OCI-LY1 (cell line): ENCODE measurements at regions not wholly inside any gene's neighbourhood (a gene's known extent, or its start where the extent isn't known, plus 50 kb on each side); places are given as distances from the start of the nearest gene placed in this dataset.

Experiments
- H2AFZ ChIP-seq: fragments of 200-600 bp; sonication (generic), shearing (Covaris generic); 2 replicates; pipeline ENCODE4 v1.6.0; 2014; ENCODE audit warnings: antibody characterized with exemption, mild to moderate bottlenecking, low read length
- H3F3A ChIP-seq: fragments of 200-600 bp; sonication (generic), shearing (Covaris generic); 2 replicates; pipeline ENCODE4 v1.6.0; 2014; ENCODE audit warnings: mild to moderate bottlenecking, antibody characterized with exemption, low read length, moderate library complexity; ENCODE audit not compliant: insufficient read depth
- H3K27ac ChIP-seq: fragments of 200-600 bp; sonication (generic); 2 replicates; pipeline ENCODE4 v1.5.1; 2014; ENCODE audit warnings: low read length, mixed run types, mild to moderate bottlenecking, low read depth; ENCODE audit not compliant: poor library complexity, severe bottlenecking
- H3K27me3 ChIP-seq: fragments of 200-600 bp; sonication (generic); 2 replicates; pipeline ENCODE4 v1.6.0; 2014; ENCODE audit warnings: antibody characterized with exemption, mild to moderate bottlenecking, low read length, moderate library complexity; ENCODE audit not compliant: insufficient read depth
- H3K36me3 ChIP-seq: fragments of 200-600 bp; sonication (generic); 2 replicates; pipeline ENCODE4 v1.6.1; 2014; ENCODE audit warnings: mild to moderate bottlenecking, antibody characterized with exemption, low read length, moderate library complexity, mixed read lengths; ENCODE audit not compliant: insufficient read depth
- H3K4me1 ChIP-seq: fragments of 200-600 bp; sonication (generic); 2 replicates; pipeline ENCODE4 v1.5.1; 2014; ENCODE audit warnings: mild to moderate bottlenecking, low read length, moderate library complexity; ENCODE audit not compliant: insufficient read depth, severe bottlenecking
- H3K4me2 ChIP-seq: fragments of 200-600 bp; sonication (generic), shearing (Covaris generic); 2 replicates; pipeline ENCODE4 v1.6.1; 2014; ENCODE audit warnings: low read length
- H3K4me3 ChIP-seq: fragments of 200-600 bp; sonication (generic); 2 replicates; pipeline ENCODE4 v1.5.1; 2014; ENCODE audit warnings: low read length, low read depth, mild to moderate bottlenecking, mixed read lengths; ENCODE audit not compliant: poor library complexity, severe bottlenecking
- H3K79me2 ChIP-seq: fragments of 200-600 bp; shearing (Covaris generic); 2 replicates; pipeline ENCODE4 v1.6.1; 2016; ENCODE audit warnings: mixed run types, low read length, mixed read lengths; ENCODE audit not compliant: insufficient read depth
- H3K9ac ChIP-seq: fragments of 200-600 bp; sonication (generic), shearing (Covaris generic); 2 replicates; pipeline ENCODE4 v1.6.1; 2014; ENCODE audit warnings: mild to moderate bottlenecking, low read length, mixed read lengths
- H3K9me2 ChIP-seq: fragments of 200-600 bp; sonication (generic), shearing (Covaris generic); 2 replicates; pipeline ENCODE4 v1.6.1; 2014; ENCODE audit warnings: low read depth, mild to moderate bottlenecking, low read length, mixed read lengths
- H3K9me3 ChIP-seq: fragments of 200-600 bp; shearing (Covaris generic); 2 replicates; pipeline ENCODE4 v1.6.1; 2014; ENCODE audit warnings: low read length, mixed read lengths
- H4K20me1 ChIP-seq: fragments of 200-600 bp; sonication (generic), shearing (Covaris generic); 2 replicates; pipeline ENCODE4 v1.6.0; 2016; ENCODE audit warnings: mild to moderate bottlenecking, low read length; ENCODE audit not compliant: insufficient read depth
- CTCF ChIP-seq: fragments of 200-600 bp; sonication (generic), shearing (Covaris generic); IDR thresholded peaks from 2 replicates; pipeline ENCODE4 v1.5.1; 2017; ENCODE audit warnings: mild to moderate bottlenecking, antibody characterized with exemption, low read length, moderate library complexity, mixed read lengths
- EZH2 ChIP-seq: fragments of 200-600 bp; sonication (generic), shearing (Covaris generic); IDR thresholded peaks from 2 replicates; pipeline ENCODE4 v1.8.0; 2017; ENCODE audit warnings: borderline replicate concordance, mixed run types, mild to moderate bottlenecking, antibody characterized with exemption, low read length, moderate library complexity, mixed read lengths

DNA sequence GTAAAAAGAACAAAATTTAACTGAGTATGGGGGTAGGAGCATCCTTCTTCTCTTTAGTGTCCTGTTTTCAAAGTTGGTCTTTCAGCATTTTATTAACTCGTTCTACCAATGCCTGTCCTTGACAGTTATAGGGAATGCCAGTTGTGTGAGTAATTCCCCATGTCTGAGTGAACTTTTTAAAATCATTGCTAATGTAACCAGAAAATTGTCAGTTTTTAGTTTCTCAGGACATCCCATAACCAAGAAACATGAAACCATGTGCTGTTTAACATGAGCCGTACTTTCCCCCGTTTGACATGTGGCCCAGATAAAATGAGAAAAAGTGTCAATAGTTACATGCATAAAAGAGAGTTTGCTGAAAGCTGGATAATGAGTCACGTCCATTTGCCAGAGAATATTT is 71.4 kb upstream of the ARL4D start:
- H2AFZ ChIP-seq: no peak overlapping the region
- no peak overlapping the region for H3K27ac ChIP-seq
- no peaks in the 10 kb centered on the region for H3K36me3 ChIP-seq
- no peaks in the 10 kb centered on the region for H3K9me2 ChIP-seq
- no peak overlapping the region for H3K4me2 ChIP-seq
- H4K20me1 ChIP-seq: no peaks in the 10 kb centered on the region
- TF ChIP-seq EZH2: no peak
- no peak for TF ChIP-seq CTCF
- no peaks in the 10 kb centered on the region for H3F3A ChIP-seq
- no peaks in the 10 kb centered on the region for H3K9me3 ChIP-seq
- H3K27me3 ChIP-seq: no peaks in the 10 kb centered on the region; the same call in 1 of the 2 replicates
- no peak overlapping the region for H3K4me3 ChIP-seq
- no peaks in the 10 kb centered on the region for H3K79me2 ChIP-seq
- no peak overlapping the region for H3K9ac ChIP-seq
- peaks cover 5% of the 10 kb centered on the region for H3K4me1 ChIP-seq

DNA sequence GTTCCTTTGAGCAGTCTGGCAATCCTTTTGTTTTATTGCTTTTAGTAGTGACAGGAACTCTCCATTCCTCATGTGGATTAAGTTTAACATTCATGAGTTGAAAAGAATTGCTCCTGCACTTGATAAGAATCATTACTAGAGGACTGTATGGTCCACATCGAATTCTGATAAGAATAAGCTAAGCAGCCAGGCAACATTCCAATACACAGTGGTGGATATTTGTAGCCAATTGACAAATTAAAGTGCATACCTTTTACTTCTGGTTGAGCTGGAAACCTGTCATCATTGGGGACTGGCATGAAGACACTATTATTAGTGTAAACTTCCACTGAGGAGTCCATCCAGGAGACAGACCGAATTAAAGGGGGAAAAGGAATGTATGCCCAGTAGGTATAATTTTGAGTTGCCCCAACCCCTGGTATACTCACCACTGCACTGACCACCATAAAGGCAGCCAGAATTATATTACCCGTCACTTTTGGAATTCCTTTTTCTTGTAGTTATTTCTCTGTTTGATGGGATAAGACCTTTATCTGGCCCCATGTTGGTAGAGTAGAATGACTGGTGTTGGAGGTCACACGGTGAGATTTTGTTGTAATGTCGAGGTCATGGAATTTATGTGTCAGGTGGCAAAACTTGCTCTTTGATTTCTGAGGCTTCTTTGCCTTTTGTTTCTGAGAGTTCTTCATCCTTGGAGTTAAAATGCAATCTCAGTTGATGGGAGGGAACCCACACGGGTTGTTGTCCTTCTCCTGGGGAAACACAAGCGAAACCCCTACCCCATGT is 72.1 kb upstream of the ARL4D start:
- H3K4me2 ChIP-seq: no peak overlapping the region
- no peaks in the 10 kb centered on the region for H3K79me2 ChIP-seq
- H3K27ac ChIP-seq: no peak overlapping the region
- H3F3A ChIP-seq: no peaks in the 10 kb centered on the region
- H3K27me3 ChIP-seq: no peaks in the 10 kb centered on the region; the same call in 1 of the 2 replicates
- H4K20me1 ChIP-seq: no peaks in the 10 kb centered on the region
- H3K9me3 ChIP-seq: no peaks in the 10 kb centered on the region
- H3K36me3 ChIP-seq: no peaks in the 10 kb centered on the region
- no peak overlapping the region for H2AFZ ChIP-seq
- TF ChIP-seq CTCF: no peak
- TF ChIP-seq EZH2: no peak
- no peaks in the 10 kb centered on the region for H3K9me2 ChIP-seq
- H3K4me3 ChIP-seq: no peak overlapping the region
- peaks cover 5% of the 10 kb centered on the region for H3K4me1 ChIP-seq
- no peak overlapping the region for H3K9ac ChIP-seq

DNA sequence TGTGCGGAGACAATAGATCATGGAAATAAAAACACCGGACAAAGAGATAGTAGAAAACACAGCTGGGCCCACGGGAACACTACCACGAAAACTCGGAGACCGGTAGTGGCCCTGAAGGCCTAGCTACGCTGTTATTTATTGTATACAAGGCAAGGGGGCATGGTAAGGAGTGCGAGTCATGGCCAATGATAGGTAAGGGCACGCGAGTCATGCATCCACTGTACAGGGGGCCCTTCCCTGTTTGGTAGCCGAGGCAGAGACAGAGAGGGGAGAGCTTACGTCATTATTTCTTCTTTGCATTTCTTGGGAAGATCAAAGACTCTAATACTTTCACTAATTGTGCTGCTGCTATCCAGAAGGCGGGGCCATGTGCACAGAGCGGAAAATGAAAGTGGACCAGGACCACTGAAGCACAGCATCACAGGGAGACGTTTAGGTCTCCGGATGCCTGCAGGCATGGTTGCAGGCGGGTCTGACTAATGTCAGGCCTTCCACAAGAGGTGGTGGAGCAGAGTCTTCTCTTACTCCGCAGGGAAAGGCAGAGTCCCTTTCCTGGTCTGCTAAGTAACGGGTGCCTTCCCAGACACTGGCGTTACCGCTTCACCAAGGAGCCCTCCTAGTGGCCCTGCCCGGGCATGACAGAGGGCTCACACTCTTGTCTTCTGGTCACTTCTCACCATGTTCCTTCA is 74.4 kb upstream of the ARL4D start:
- Histone ChIP-seq H3K4me3 (no peak overlapping the region), H3K4me1 (peaks cover 5% of the 10 kb centered on the region), H3F3A (no peaks in the 10 kb centered on the region), H3K9me2 (no peaks in the 10 kb centered on the region), H3K4me2 (no peak overlapping the region; the same call in 1 of the 2 replicates), H3K79me2 (no peaks in the 10 kb centered on the region), H3K9ac (no peak overlapping the region), H2AFZ (no peak overlapping the region), H3K27ac (no peak overlapping the region), H3K36me3 (no peaks in the 10 kb centered on the region), H4K20me1 (no peaks in the 10 kb centered on the region), H3K9me3 (peaks cover 5% of the 10 kb centered on the region; the same call in 1 of the 2 replicates), H3K27me3 (no peaks in the 10 kb centered on the region; the same call in 1 of the 2 replicates)
- no peak for TF ChIP-seq CTCF
- no peak for TF ChIP-seq EZH2
